Anterior cingulate cortex (tissue), 58 donors: ENCODE measurements at regions not wholly inside any gene's neighbourhood (a gene's known extent, or its start where the extent isn't known, plus 50 kb on each side); places are given as distances from the start of the nearest gene placed in this dataset.
"Not testable (repeated sequence)": the region's sequence is repeated elsewhere in the genome, so short reads cannot be mapped to it uniquely, and the experiment has no call there.

ENCODE experiments used
- DNase-seq, 58 donors: peaks; one replicate each; lab custom pipeline; 2025; lab: John Stamatoyannopoulos, UW

- no peak for DNase-seq
Observed at GRCh38 chr7:13725591-13725990, 263.9 kb downstream of the ETV1 start.

GRCh38 chr7:13727279-13727678 lies 262.2 kb downstream of the ETV1 start:
- DNase-seq, result no peak

- DNase-seq, result no peak
Observed at GRCh38 chr7:13727751-13728150, 261.7 kb downstream of the ETV1 start.

GRCh38 chr7:13728430-13728829 lies 261.0 kb downstream of the ETV1 start:
- not testable (repeated sequence) for DNase-seq

GRCh38 chr7:13731643-13732042 lies 257.8 kb downstream of the ETV1 start:
- DNase-seq, result no peak

- DNase-seq, result no peak
Observed at GRCh38 chr7:13737563-13737962, 251.9 kb downstream of the ETV1 start.

- no peak for DNase-seq
Observed at GRCh38 chr7:13742126-13742525, 247.3 kb downstream of the ETV1 start.

- DNase-seq, result peak in 28 of 58 donors; percentile 1 to 61 (median 13)
Observed at GRCh38 chr7:13742811-13743210, 246.7 kb downstream of the ETV1 start.

GRCh38 chr7:13743226-13743625 lies 246.2 kb downstream of the ETV1 start:
- DNase-seq, result no peak

- no peak for DNase-seq
Observed at GRCh38 chr7:13745530-13745929, 243.9 kb downstream of the ETV1 start.

GRCh38 chr7:13748998-13749397 lies 240.5 kb downstream of the ETV1 start:
- DNase-seq, result no peak

- DNase-seq, result no peak
Observed at GRCh38 chr7:13749636-13750035, 239.8 kb downstream of the ETV1 start.

GRCh38 chr7:13751766-13752165 lies 237.7 kb downstream of the ETV1 start:
- no peak for DNase-seq

GRCh38 chr7:13757841-13758240 lies 231.6 kb downstream of the ETV1 start:
- DNase-seq, result no peak

- not testable (repeated sequence) for DNase-seq
Observed at GRCh38 chr7:13765853-13766252, 223.6 kb downstream of the ETV1 start.

- no peak for DNase-seq
Observed at GRCh38 chr7:13770305-13770704, 219.2 kb downstream of the ETV1 start.

- DNase-seq, result no peak
Observed at GRCh38 chr7:13774976-13775375, 214.5 kb downstream of the ETV1 start.

GRCh38 chr7:13777242-13777641 lies 212.2 kb downstream of the ETV1 start:
- DNase-seq, result no peak

- peak in 2 of 58 donors; percentile 7 to 9 for DNase-seq
Observed at GRCh38 chr7:13778967-13779366, 210.5 kb downstream of the ETV1 start.

GRCh38 chr7:13790611-13791010 lies 198.9 kb downstream of the ETV1 start:
- no peak for DNase-seq

- no peak for DNase-seq
Observed at GRCh38 chr7:13792208-13792607, 197.3 kb downstream of the ETV1 start.

- no peak for DNase-seq
Observed at GRCh38 chr7:13793926-13794325, 195.5 kb downstream of the ETV1 start.

- DNase-seq, result no peak
Observed at GRCh38 chr7:13794581-13794980, 194.9 kb downstream of the ETV1 start.
